NCI-H226 (cell line): ENCODE measurements at regions not wholly inside any gene's neighbourhood (a gene's known extent, or its start where the extent isn't known, plus 50 kb on each side); places are given as distances from the start of the nearest gene placed in this dataset.
A peak's percentile ranks its signal among the peaks of the same experiment; 100 is the strongest.
"Not testable (repeated sequence)": the region's sequence is repeated elsewhere in the genome, so short reads cannot be mapped to it uniquely, and the experiment has no call there.

ENCODE experiments used
- DNase-seq: peaks from one replicate; pipeline ENCODE4 v3.0.0-alpha.2; 2015

DNA sequence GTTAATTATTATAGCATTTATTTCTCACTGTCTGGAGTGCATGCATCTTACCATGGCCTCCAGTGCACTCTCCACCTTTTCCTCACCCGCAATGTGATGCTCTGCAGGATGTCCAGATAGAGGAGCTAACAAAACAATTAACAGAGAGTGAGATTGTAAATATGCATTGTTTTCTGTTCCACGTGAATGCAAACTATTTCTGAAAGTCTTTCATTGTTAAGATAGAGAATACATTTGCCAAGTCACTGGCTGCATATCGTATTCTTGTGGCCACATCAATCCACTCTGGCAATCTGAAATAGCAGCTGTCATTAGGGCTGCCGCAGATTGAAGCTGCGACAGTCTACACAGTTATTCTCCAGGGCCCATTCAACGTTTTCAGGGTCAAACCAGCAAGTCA is 143.8 kb downstream of the DUSP10 start:
- DNase-seq: no peak

DNA sequence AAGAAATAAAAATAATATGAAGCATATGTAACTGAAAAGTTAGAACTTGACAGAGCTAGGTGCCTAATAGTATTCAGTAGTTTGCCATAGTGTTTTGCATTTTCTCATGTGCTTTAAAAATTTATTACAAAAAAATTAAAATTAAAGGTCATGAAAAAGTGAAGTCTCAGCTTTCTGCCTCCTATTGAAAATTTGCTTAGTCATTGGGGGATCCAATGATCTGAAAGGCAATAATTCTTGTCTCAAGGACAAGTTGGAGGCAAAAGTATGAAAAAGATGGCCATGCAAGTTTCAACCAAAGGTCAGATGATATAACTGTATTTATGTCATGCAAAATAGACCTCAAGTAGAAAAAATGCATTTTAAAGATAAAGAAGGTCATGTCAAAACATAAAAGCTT is 140.7 kb downstream of the DUSP10 start:
- DNase-seq: no peak

DNA sequence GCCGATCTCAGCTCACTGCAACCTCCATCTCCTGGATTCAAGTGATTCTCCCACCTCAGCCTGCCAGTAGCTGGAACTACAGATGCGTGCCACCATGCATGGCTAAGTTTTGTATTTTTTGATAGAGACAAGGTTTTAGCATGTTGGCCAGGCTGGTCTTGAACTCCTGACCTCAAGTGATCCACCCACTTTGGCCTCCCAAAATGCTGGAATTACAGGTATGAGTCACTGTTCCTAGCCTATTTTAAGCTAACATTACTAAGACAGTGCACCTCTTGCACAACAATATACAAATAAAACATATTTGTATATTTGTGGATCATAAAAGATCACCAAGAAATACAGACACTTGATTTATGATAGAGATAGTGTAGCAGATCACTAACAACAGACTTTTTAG is 139.1 kb downstream of the DUSP10 start:
- DNase-seq: no peak

DNA sequence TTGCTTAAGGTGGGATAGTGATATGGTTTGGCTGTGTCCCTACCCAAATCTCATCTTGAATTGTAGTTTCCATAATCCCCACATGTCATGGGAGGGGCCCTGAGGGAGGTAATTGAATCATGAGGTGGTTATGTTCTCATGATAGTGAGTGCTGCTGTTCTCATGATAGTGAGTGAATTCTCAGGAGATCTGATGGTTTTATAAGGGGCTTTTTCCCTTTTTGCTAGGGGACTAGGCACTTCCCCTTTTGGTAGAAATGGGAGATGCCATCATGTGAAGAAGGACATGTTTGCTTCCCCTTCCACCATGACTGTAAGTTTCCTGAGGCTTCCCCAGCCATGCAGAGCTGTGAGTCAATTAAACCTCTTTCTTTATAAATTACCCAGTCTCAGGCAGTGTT is 137.5 kb downstream of the DUSP10 start:
- DNase-seq: not testable (repeated sequence)

DNA sequence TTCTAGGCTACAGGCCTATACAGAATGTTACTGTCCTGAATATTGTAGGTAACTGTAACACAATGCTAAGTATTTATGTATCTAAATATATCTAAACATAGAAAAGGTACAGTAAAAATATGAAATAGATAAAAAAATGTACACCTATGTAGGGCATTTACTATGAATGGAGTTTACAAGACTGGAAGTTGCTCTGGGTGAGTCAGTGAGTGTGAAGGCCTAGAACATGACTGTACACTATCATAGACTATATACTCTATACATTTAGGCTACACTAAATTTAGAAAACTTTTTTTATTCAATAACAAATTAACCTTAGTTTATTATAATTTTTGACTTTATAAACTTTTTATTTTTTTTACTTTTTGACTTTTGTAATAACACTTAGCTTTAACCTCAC is 136.9 kb downstream of the DUSP10 start:
- DNase-seq: no peak

DNA sequence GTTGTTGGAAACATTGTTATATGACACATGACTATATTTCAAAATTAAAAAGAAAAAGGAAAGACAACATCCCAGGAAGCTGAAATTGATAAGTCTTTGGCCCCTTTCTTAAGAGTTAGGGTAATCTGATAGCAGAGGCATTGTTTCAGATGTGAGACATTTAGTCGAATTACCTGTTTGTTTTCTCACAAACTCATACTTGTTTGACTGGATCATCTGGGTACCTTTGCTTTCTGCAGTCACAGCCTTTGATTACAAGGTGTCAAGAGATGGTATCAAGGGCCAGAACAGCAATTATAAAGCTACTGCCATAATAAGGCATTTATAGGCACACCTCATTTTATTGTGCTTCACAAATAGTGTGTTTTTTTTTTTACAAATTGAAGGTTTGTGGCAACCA is 136.3 kb downstream of the DUSP10 start:
- DNase-seq: no peak

DNA sequence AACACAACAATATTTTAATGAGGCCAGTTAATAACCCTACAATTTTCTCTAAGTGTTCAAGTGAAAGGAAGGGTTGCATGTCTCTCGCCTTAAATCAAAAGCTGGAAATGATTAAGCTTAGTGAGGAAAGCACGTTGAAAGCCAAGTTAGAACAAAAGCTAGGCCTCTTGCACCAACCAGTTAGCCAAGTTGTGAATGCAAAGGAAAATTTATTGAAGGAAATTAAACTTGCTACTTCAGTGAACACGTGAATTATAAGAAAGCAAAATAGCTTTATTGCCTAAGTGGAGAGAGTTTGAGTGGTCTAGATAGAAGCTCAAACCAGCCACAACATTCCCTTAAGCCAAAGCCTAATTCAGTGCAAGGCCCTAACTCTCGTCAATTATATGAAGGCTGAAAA is 135.6 kb downstream of the DUSP10 start:
- DNase-seq: no peak

DNA sequence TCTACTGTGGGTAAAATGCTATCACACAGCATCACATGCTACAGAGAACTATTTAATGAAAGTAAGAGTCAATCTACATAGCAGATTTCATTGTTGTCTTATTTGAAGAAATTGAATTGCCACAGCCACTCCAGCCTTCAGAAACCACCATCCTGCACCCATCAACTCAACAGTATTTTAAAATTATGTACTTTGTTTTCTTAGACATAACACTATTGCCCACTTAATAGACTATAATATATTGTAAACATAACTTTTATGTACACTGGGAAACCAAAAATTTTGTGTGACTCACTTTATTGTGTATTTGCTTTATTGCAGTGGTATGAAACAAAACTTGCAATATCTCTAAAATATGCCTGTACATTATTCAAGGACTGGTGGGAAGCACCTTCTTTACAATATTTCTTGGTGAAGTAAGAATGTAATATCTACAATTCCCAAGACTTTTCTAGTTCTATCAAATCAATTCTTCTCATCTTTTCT is 133.0 kb downstream of the DUSP10 start:
- DNase-seq: no peak

DNA sequence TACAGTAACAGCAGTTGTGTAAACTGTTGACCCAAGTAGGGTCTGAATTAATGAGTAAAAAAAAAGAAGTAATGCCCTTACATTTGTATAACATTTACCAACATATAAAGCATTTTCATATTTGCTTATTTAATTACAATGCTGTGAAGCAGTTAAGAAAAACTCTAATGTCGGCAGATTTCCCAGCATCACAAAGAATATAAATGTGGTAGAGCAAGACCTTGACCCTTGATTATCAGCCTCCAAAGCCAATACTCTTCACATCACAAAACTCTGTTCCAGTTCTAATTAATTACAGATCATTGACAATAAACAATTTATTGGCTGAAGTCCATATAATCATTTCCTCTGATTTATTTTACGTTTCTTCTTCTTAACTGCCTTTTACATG is 130.2 kb downstream of the DUSP10 start:
- DNase-seq: no peak

DNA sequence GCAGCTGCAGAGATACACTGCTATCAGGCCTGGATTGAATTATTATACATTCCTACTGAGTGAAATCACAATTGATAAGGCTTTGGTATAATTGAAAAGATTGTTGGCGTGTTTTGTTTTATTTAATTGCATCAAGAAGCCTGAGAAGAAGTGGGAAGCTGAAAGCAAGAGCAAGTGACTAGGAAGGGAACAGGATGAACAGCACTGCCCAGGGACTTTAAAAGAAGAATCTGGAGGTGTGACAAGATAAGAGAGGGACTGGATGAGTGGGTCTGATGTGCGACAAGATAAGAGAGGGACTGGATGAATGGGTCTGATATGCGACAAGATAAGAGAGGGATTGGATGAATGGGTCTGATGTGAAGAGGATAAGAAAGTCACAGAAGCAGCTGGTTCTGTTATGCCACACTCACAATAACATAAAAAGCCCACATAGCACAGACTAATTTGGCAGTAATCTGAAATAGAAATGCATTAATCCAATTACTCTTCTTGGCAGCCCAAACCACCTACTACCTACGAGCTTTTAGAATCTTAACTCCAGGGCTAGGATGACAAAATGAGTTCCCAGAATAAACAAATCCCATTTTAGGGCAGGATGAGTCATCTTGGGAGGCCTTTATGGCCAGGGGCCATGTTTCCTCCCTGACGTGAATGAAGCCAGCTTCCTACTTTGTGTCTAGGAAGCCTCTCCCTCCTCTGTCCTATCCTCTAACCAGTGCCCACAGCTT is 129.7 kb downstream of the DUSP10 start:
- DNase-seq: peak; percentile 65

DNA sequence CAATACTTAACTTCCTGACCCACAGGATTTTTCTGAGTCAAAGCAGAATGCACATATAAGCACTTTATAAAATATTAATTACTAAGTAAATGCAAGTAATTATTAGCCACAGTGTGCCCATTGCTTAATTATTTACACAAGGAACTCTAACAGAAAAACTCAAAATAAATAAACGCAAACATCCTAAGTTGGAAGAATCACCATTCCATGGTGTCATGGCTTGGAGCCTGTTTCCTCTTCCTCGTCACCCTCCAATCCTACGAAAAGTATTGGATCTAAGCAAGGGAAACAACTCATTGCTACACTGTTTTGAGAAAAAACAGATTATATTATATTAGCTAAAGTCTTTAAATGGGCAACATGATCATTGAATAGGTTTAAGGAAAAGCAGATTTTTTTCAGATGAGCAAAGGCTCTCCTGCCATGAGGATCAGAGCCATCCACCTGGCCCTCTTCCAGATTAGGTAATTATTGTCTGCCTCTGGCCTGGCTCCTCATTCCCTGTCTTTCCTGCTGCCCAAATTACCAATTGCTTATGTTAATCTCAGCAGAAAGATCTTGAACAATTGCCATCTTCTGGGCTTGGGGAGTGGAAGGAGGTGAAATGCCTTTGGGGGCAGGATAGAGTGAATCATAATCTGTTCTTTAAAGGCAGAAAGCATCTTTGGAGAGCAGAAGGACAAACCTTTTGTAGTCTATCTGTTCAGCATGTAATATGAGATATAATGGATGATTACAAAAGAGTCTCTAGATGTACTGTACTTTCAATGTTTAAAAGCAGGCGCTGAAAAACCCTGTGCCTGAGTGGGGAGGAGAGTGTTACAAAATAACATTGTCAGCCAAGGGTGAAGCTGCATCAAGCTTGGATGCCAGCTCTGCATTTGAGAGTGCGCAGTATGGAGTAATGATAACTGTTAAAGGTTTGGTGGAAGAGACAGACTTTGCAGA is 121.2 kb downstream of the DUSP10 start:
- peak; percentile 18 for DNase-seq

DNA sequence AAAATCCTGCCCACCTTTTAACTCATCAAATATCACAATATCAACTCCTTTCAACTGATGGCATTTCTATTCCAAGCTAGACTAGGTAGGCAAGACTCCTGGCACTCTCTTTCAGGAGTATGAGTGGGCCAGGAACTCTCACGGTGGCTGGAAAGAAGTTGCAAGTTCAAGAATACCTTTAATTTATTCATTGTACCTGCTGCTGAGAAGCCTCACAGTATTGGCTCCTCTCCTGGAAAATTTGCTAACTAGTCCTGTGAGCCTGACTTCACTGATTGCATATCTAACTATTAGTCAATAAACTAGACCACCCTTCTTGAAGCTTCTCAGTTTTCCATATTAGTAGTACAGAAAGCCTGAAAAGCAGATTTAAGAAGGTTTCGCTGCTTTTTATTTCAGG is 120.2 kb downstream of the DUSP10 start:
- DNase-seq: no peak

DNA sequence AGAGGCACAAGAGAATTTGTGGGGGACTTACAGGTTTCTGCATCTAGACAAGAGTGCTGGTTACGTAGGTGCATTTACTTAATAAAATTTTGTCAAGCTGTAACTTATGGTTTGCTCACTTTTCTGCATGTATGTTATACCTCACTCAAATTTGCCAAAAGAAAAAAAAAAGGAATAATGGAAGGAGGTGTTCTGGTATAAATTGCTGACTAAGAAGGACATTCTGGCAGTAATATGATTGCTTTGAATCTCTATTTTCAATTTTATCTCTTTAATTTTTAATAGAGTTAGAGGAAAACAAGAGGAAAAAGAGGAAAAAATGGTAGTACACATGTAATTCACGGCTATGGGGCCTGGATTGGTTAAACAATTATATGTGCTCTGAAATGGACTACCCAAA is 119.5 kb downstream of the DUSP10 start:
- DNase-seq: no peak

DNA sequence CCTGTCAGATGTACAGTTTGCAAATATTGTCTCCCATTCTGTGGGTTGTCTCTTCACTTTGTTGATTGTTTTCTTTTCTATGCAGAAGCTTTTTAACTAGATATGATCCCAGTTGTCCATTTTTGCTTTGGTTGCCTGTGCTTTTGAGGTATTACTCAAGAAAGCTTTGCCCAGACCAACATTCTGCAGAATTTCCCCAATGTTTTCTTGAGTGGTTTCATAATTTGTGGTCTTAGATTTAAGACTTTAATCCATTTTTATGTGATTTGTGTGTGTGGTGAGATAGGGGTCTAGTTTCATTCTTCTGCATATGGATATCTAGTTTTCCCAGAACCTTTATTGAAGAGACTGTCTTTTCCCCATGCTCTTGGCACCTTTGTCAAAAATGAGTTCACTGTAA is 116.9 kb downstream of the DUSP10 start:
- DNase-seq: no peak

DNA sequence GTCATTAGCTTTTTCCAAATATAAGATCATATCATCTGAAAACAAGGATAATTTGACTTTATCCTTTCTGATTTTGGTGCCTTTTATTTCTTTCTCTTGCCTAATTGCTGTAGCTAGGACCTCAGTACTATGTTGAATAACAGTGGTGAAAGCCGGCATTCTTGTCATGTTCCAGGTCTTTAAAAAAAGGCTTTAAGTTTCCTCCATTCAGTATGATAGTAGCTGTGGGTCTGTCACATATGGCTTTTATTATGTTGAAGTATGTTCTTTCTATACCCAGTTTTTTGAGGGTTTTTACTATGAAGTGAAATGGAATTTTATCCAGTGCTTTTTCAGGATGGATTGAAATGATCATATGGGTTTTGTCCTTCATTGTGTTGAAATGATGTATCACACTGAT is 115.8 kb downstream of the DUSP10 start:
- DNase-seq: no peak

DNA sequence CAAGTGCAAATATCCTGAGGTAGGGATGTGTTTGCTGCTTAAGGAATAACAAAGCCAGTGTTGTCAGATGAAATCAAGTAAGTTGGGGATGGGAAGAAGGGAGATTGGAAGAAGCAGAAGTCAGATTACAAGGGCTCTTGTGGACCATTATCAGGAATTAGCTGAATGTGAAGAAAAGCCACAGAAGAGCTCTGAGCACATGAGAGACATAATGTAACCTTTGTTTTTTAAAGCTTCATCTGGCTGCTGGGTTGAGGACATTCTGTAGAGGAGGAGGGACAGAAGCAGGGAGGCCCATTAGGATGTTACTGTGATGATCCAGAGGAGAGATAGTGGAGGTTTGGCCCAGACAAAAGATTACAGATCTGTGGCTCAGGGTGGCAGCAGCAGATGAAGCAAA is 111.7 kb downstream of the DUSP10 start:
- DNase-seq: no peak

DNA sequence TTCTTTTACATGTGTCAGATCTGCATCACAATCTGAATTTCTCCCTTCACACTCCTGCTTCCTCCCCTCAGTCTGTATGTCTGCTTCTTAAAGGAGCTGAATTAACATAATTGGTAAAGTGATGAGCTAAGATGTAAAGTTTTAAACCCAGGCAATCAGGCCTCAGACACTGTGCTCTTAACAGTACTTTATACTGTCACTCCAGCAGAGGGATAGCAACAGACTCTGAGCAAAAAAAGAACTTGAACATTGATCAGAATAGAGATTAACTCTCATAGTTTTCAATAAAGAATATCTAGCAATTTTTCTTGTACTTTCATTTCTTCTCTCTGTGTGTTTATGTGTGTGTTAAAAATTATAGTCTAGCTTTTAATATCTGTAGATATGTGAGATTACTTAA is 110.3 kb downstream of the DUSP10 start:
- no peak for DNase-seq

DNA sequence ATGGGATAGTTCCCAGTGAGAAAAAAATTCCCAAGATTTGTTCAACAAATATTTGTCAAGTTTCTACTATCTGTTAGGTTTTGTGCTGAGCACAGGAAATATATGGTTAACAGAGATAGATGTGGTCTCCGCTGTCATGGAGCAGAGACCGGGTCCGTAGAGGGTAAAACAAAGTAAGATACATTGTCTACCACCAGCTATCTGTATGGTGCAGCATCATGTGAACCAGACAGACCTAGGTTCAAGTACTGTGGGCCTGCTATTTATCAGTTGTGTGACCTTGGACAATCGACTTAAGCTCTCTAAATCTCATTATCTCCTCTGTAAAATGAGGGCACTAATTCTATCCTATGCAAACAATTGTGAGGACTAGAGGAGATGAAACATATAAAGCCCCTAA is 109.8 kb downstream of the DUSP10 start:
- no peak for DNase-seq

DNA sequence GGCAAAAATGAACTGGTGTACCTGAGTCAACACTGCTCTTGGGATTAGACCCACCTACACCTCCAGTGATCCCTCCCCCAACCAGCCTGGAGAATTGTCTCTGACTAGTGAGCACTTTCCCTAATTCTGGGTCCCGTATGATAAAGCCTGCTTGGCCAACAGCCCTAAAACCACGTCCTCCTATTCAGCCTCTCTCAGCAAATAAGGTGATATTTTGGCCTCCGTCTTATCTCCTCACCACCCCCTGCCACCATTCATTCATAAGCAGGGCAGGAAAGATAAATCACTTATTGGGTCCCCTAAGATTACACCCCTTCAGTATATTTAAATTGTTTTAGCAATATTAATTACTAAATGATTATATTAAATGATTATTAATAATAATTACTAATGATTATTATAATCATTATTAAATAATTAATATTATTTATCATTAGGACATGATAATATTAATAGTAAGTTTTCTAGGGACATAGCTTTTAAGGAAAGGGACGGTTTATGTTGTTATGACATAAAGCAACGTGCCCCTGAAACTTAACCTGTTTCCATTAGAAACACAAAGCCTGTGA is 108.0 kb downstream of the DUSP10 start:
- no peak for DNase-seq

DNA sequence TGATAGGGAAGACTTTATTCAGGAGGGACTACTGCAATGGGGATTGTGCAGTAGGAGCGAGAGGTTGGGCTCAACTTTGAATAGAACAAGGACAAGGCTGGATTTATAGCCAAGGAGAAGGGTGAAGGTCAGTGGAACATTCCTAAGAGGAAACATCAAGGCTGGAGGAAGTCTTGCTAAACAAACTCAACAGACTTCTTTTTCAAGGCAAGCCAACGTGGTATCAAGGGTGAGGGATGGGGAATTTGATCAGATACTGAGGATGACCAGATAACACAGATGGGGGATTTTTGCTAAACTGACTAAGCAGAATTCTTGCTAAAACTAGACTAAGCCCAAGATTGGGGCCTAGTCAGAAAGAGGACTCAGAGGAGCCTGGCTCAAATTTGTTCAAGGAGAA is 107.3 kb downstream of the DUSP10 start:
- DNase-seq: no peak

DNA sequence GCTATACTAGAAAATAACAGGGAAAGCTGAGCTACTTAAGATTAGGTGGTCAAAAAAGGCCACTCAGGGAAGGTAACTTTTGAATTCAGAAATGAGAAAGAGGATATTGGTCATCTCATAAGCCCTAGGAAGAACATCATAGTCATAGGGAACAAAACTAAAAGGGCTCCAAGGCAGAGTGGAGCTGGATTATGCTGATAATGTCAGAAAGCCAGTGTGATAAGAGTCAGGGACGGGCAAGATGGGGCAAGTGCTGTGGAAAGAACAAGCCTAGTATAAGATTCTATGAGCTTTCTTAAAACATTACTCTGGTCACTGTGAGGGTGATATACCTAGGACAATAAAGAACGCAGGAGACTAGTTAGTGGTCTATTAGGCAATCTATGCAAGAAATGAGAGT is 106.6 kb downstream of the DUSP10 start:
- DNase-seq: no peak

DNA sequence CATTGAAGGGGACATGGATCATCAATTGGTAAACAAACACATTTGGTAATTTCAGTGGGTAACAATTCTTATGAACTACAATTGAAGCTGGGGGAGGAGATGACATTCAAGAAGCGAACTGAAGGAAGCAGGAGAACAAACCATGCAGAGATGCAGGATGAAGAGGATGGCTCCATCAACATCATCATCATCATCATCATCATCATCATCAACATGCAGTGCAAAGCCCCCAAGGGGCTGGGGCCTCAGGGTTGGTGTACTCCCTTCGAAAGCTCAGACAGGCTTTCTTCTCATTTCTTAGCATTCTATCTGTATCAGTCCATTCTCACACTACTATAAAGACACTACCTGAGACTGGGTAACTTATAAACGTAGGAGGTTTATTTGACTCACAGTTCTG is 105.8 kb downstream of the DUSP10 start:
- no peak for DNase-seq

DNA sequence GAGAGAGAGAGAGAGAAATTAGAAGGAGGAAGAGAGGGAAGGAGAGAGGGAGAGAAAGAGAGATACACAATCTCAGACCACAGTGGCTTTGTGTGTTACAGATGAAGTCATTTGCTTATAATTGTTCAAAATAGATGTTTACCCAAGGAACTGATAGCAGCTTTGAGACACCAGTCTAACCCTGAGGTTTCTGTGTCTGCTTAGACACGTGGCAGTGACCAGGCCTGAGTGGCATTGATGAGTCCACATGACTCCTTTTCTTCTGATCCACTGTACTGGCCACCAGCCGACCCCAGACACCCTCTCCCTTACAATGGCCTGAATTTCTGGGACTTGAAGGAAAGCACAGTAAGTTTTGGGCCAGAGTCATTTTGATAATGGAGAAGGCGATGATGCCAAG is 104.9 kb downstream of the DUSP10 start:
- DNase-seq: no peak

DNA sequence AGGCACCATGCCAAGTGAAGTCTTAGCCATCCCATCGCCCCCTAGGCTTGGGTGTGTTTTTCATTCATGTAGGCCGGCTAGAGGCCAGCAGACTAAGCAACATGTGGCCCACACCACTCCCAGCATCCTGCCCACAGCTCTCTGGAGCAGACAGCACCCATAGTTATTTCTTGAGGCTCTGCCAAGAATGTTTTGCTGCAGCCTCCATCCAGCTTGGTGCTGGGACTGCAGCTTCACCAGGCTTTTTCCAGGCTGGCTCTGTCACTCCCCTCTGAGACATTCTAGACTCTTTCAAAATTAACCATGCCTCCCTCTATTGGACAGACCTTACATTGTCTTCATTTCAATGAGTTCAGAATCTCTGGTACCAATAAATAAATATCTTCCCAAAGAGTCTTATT is 104.2 kb downstream of the DUSP10 start:
- no peak for DNase-seq
